GM21717 (cell line): ENCODE measurements at regions not wholly inside any gene's neighbourhood (a gene's known extent, or its start where the extent isn't known, plus 50 kb on each side); places are given as distances from the start of the nearest gene placed in this dataset.

Source experiments
- ATAC-seq: cut with Tn5 transposase; IDR thresholded peaks from one replicate; pipeline ENCODE4 v1.9.1; 2021; ENCODE audit warnings: mild to moderate bottlenecking, moderate library complexity; ENCODE audit not compliant: unreplicated experiment

- ATAC-seq, result no peak
Measured at GRCh38 chr9:91090130-91090410, 271.6 kb downstream of the AUH start.

GRCh38 chr9:91092214-91092613 is 269.5 kb downstream of the AUH start:
- no peak for ATAC-seq

- ATAC-seq, result no peak
Measured at GRCh38 chr9:91094324-91095088, 267.2 kb downstream of the AUH start.

- ATAC-seq, result no peak
Measured at GRCh38 chr9:91098203-91098850, 263.4 kb downstream of the AUH start.

GRCh38 chr9:91099436-91099835 is 262.3 kb downstream of the AUH start:
- no peak for ATAC-seq

- ATAC-seq, result no peak
Measured at GRCh38 chr9:91100878-91101450, 260.8 kb downstream of the AUH start.

GRCh38 chr9:91101611-91102168 is 260.0 kb downstream of the AUH start:
- no peak for ATAC-seq

GRCh38 chr9:91102269-91102668 is 259.4 kb downstream of the AUH start:
- no peak for ATAC-seq

GRCh38 chr9:91103931-91104330 is 257.8 kb downstream of the AUH start:
- no peak for ATAC-seq

GRCh38 chr9:91106415-91107081 is 255.2 kb downstream of the AUH start:
- no peak for ATAC-seq

GRCh38 chr9:91111226-91111625 is 250.5 kb downstream of the AUH start:
- ATAC-seq, result no peak

GRCh38 chr9:91111876-91112275 is 249.8 kb downstream of the AUH start:
- no peak for ATAC-seq

- no peak for ATAC-seq
Measured at GRCh38 chr9:91113016-91113415, 248.7 kb downstream of the AUH start.

GRCh38 chr9:91114450-91114849 is 247.3 kb downstream of the AUH start:
- no peak for ATAC-seq

GRCh38 chr9:91116211-91116610 is 245.5 kb downstream of the AUH start:
- ATAC-seq, result no peak

- no peak for ATAC-seq
Measured at GRCh38 chr9:91116711-91117110, 245.0 kb downstream of the AUH start.

GRCh38 chr9:91117474-91117891 is 244.2 kb downstream of the AUH start:
- ATAC-seq, result no peak

GRCh38 chr9:91117959-91118703 is 243.6 kb downstream of the AUH start:
- no peak for ATAC-seq

GRCh38 chr9:91118704-91119025 is 243.1 kb downstream of the AUH start:
- ATAC-seq, result no peak

GRCh38 chr9:91119142-91119541 is 242.6 kb downstream of the AUH start:
- ATAC-seq, result no peak

GRCh38 chr9:91119679-91120078 is 242.0 kb downstream of the AUH start:
- no peak for ATAC-seq
